OCI-LY1 (cell line): ENCODE measurements at regions not wholly inside any gene's neighbourhood (a gene's known extent, or its start where the extent isn't known, plus 50 kb on each side); places are given as distances from the start of the nearest gene placed in this dataset.

ENCODE experiments used
- H2AFZ ChIP-seq: fragments of 200-600 bp; sonication (generic), shearing (Covaris generic); 2 replicates; pipeline ENCODE4 v1.6.0; 2014; ENCODE audit warnings: antibody characterized with exemption, mild to moderate bottlenecking, low read length
- H3F3A ChIP-seq: fragments of 200-600 bp; sonication (generic), shearing (Covaris generic); 2 replicates; pipeline ENCODE4 v1.6.0; 2014; ENCODE audit warnings: mild to moderate bottlenecking, antibody characterized with exemption, low read length, moderate library complexity; ENCODE audit not compliant: insufficient read depth
- H3K27ac ChIP-seq: fragments of 200-600 bp; sonication (generic); 2 replicates; pipeline ENCODE4 v1.5.1; 2014; ENCODE audit warnings: low read length, mixed run types, mild to moderate bottlenecking, low read depth; ENCODE audit not compliant: poor library complexity, severe bottlenecking
- H3K27me3 ChIP-seq: fragments of 200-600 bp; sonication (generic); 2 replicates; pipeline ENCODE4 v1.6.0; 2014; ENCODE audit warnings: antibody characterized with exemption, mild to moderate bottlenecking, low read length, moderate library complexity; ENCODE audit not compliant: insufficient read depth
- H3K36me3 ChIP-seq: fragments of 200-600 bp; sonication (generic); 2 replicates; pipeline ENCODE4 v1.6.1; 2014; ENCODE audit warnings: mild to moderate bottlenecking, antibody characterized with exemption, low read length, moderate library complexity, mixed read lengths; ENCODE audit not compliant: insufficient read depth
- H3K4me1 ChIP-seq: fragments of 200-600 bp; sonication (generic); 2 replicates; pipeline ENCODE4 v1.5.1; 2014; ENCODE audit warnings: mild to moderate bottlenecking, low read length, moderate library complexity; ENCODE audit not compliant: insufficient read depth, severe bottlenecking
- H3K4me2 ChIP-seq: fragments of 200-600 bp; sonication (generic), shearing (Covaris generic); 2 replicates; pipeline ENCODE4 v1.6.1; 2014; ENCODE audit warnings: low read length
- H3K4me3 ChIP-seq: fragments of 200-600 bp; sonication (generic); 2 replicates; pipeline ENCODE4 v1.5.1; 2014; ENCODE audit warnings: low read length, low read depth, mild to moderate bottlenecking, mixed read lengths; ENCODE audit not compliant: poor library complexity, severe bottlenecking
- H3K79me2 ChIP-seq: fragments of 200-600 bp; shearing (Covaris generic); 2 replicates; pipeline ENCODE4 v1.6.1; 2016; ENCODE audit warnings: mixed run types, low read length, mixed read lengths; ENCODE audit not compliant: insufficient read depth
- H3K9ac ChIP-seq: fragments of 200-600 bp; sonication (generic), shearing (Covaris generic); 2 replicates; pipeline ENCODE4 v1.6.1; 2014; ENCODE audit warnings: mild to moderate bottlenecking, low read length, mixed read lengths
- H3K9me2 ChIP-seq: fragments of 200-600 bp; sonication (generic), shearing (Covaris generic); 2 replicates; pipeline ENCODE4 v1.6.1; 2014; ENCODE audit warnings: low read depth, mild to moderate bottlenecking, low read length, mixed read lengths
- H3K9me3 ChIP-seq: fragments of 200-600 bp; shearing (Covaris generic); 2 replicates; pipeline ENCODE4 v1.6.1; 2014; ENCODE audit warnings: low read length, mixed read lengths
- H4K20me1 ChIP-seq: fragments of 200-600 bp; sonication (generic), shearing (Covaris generic); 2 replicates; pipeline ENCODE4 v1.6.0; 2016; ENCODE audit warnings: mild to moderate bottlenecking, low read length; ENCODE audit not compliant: insufficient read depth
- CTCF ChIP-seq: fragments of 200-600 bp; sonication (generic), shearing (Covaris generic); IDR thresholded peaks from 2 replicates; pipeline ENCODE4 v1.5.1; 2017; ENCODE audit warnings: mild to moderate bottlenecking, antibody characterized with exemption, low read length, moderate library complexity, mixed read lengths
- EZH2 ChIP-seq: fragments of 200-600 bp; sonication (generic), shearing (Covaris generic); IDR thresholded peaks from 2 replicates; pipeline ENCODE4 v1.8.0; 2017; ENCODE audit warnings: borderline replicate concordance, mixed run types, mild to moderate bottlenecking, antibody characterized with exemption, low read length, moderate library complexity, mixed read lengths

GRCh38 chr2:76444732-76445131 lies 734.0 kb upstream of the GCFC2 start:
- Histone ChIP-seq H4K20me1 (no peaks in the 10 kb centered on the region), H3K9me3 (peaks cover 3% of the 10 kb centered on the region; the same call in 1 of the 2 replicates), H3K4me3 (no peak overlapping the region), H3K79me2 (no peaks in the 10 kb centered on the region), H3K4me2 (no peak overlapping the region), H3K27me3 (no peaks in the 10 kb centered on the region), H3K9me2 (no peaks in the 10 kb centered on the region), H2AFZ (no peak overlapping the region), H3K9ac (no peak overlapping the region), H3F3A (no peaks in the 10 kb centered on the region), H3K36me3 (no peaks in the 10 kb centered on the region), H3K27ac (no peak overlapping the region), H3K4me1 (peaks cover 16% of the 10 kb centered on the region)
- TF ChIP-seq EZH2: no peak
- no peak for TF ChIP-seq CTCF

GRCh38 chr2:76437564-76437963 lies 726.8 kb upstream of the GCFC2 start:
- Histone ChIP-seq H3K9me2 (no peaks in the 10 kb centered on the region), H3F3A (no peaks in the 10 kb centered on the region), H3K4me3 (no peak overlapping the region), H3K36me3 (no peaks in the 10 kb centered on the region), H3K4me1 (no peaks in the 10 kb centered on the region), H3K9me3 (no peaks in the 10 kb centered on the region), H3K4me2 (no peak overlapping the region), H2AFZ (no peak overlapping the region), H4K20me1 (no peaks in the 10 kb centered on the region), H3K9ac (no peak overlapping the region), H3K79me2 (no peaks in the 10 kb centered on the region), H3K27me3 (no peaks in the 10 kb centered on the region), H3K27ac (no peak overlapping the region)
- TF ChIP-seq EZH2 (no peak), CTCF (no peak)

- Histone ChIP-seq H3K4me2 (no peak overlapping the region), H2AFZ (no peak overlapping the region), H3K27me3 (no peaks in the 10 kb centered on the region), H3K36me3 (no peaks in the 10 kb centered on the region), H4K20me1 (no peaks in the 10 kb centered on the region), H3K4me1 (no peaks in the 10 kb centered on the region), H3K27ac (no peak overlapping the region), H3K9me3 (no peaks in the 10 kb centered on the region), H3K9ac (no peak overlapping the region), H3K9me2 (no peaks in the 10 kb centered on the region), H3K79me2 (no peaks in the 10 kb centered on the region), H3F3A (no peaks in the 10 kb centered on the region), H3K4me3 (no peak overlapping the region)
- TF ChIP-seq EZH2 (no peak), CTCF (no peak)
Measured at GRCh38 chr2:76429374-76429773, 718.7 kb upstream of the GCFC2 start.
